SK-N-DZ (cell line): ENCODE measurements at regions not wholly inside any gene's neighbourhood (a gene's known extent, or its start where the extent isn't known, plus 50 kb on each side); places are given as distances from the start of the nearest gene placed in this dataset.

Source experiments
- DNase-seq: peaks from one replicate; pipeline ENCODE4 v3.0.0-alpha.2; 2015; ENCODE audit warnings: low spot score
- small RNA-seq, 2 experiments: library from RNA; depleted of rRNA; stranded (forward); fragments of <200 nt; gene quantifications; one replicate each; pipeline ENCODE3, GENCODE V24; 2014

- no peak for DNase-seq
These were observed 59.5 kb upstream of the ITPRID2 start for GRCh38 chr2:181832015-181832414.

GRCh38 chr2:181836583-181836982, 54.9 kb upstream of the ITPRID2 start:
- no peak for DNase-seq

DNA sequence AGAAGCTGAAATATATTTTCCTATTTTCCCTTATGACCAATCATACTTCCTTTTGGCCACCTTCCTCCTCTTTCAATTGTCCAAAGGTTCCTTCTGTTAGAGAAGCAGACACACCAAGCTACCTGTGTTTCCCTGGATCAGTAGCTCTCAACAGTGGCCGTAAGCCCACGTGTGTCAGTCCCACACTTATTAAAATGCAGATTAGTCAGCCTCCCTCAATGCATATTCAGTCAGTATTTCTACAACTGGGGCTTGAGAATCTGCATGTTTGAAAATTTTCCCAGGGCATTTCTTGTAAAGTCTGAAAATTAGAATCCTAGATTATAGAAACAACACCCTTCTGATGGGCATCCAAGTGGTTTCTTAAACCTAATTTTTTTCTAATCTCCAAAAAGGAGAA, 54.0 kb upstream of the ITPRID2 start:
- DNase-seq = no peak

DNA sequence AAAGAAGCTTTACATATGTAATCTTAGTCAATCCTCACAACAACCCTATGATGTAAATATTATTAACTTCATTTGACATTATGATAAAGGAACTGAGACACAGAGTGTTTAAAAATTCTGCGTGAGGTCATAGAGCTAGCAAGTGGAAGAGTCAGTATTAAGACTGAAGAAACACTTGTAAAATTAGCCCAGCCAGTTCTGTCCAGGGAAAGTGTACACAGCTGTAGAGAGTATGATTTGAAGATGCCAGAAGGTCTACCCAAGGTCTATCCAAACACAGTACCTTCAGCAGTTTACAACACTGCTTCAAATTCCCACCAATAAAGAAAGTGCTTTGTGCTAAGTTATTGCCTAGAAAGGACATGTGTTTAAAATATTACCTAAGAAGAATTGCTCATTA, 51.7 kb upstream of the ITPRID2 start:
- DNase-seq = no peak

GRCh38 chr2:181841079-181841478, 50.5 kb upstream of the ITPRID2 start:
- no peak for DNase-seq

Small RNAs in the stretch of these regions (small RNA-seq; reads per million reads assigned to genes)
- gene RNU6ATAC19P = 0 reads per million in 2 experiments
